ENCODE measurements at regions not wholly inside any gene's neighbourhood (a gene's known extent, or its start where the extent isn't known, plus 50 kb on each side); places are given as distances from the start of the nearest gene placed in this dataset.
"Not testable (repeated sequence)": the region's sequence is repeated elsewhere in the genome, so short reads cannot be mapped to it uniquely, and the experiment has no call there.

- DNase-seq (ENCODE audit: low spot score) = no peak
These were observed 516.5 kb upstream of the KLF6 start for GRCh38 chr10:4301291-4302045.

GRCh38 chr10:4296161-4296560 lies 511.2 kb upstream of the KLF6 start:
- DNase-seq (ENCODE audit: low spot score) = no peak

- DNase-seq (ENCODE audit: low spot score) = no peak
These were observed 510.2 kb upstream of the KLF6 start for GRCh38 chr10:4294996-4295792.

- DNase-seq (ENCODE audit: low spot score) = no peak
These were observed 509.3 kb upstream of the KLF6 start for GRCh38 chr10:4294271-4294670.

- DNase-seq (ENCODE audit: low spot score) = no peak
These were observed 507.0 kb upstream of the KLF6 start for GRCh38 chr10:4291990-4292389.

GRCh38 chr10:4285121-4285520 lies 500.1 kb upstream of the KLF6 start:
- peak; percentile 10 for DNase-seq (ENCODE audit: low spot score)

- DNase-seq (ENCODE audit: low spot score) = no peak
These were observed 499.0 kb upstream of the KLF6 start for GRCh38 chr10:4283846-4284610.

GRCh38 chr10:4282496-4282895 lies 497.5 kb upstream of the KLF6 start:
- no peak for DNase-seq (ENCODE audit: low spot score)

GRCh38 chr10:4281190-4281825 lies 496.3 kb upstream of the KLF6 start:
- DNase-seq (ENCODE audit: low spot score) = no peak

- DNase-seq (ENCODE audit: low spot score) = peak; percentile 9
These were observed 495.6 kb upstream of the KLF6 start for GRCh38 chr10:4280461-4281189.

GRCh38 chr10:4279655-4280054 lies 494.6 kb upstream of the KLF6 start:
- DNase-seq (ENCODE audit: low spot score) = no peak

GRCh38 chr10:4278186-4278585 lies 493.2 kb upstream of the KLF6 start:
- DNase-seq (ENCODE audit: low spot score) = no peak

- DNase-seq (ENCODE audit: low spot score) = no peak
These were observed 491.1 kb upstream of the KLF6 start for GRCh38 chr10:4276151-4276550.

GRCh38 chr10:4274671-4275070 lies 489.7 kb upstream of the KLF6 start:
- DNase-seq (ENCODE audit: low spot score) = not testable (repeated sequence)

- no peak for DNase-seq (ENCODE audit: low spot score)
These were observed 486.2 kb upstream of the KLF6 start for GRCh38 chr10:4271193-4271592.

GRCh38 chr10:4270116-4270515 lies 485.1 kb upstream of the KLF6 start:
- peak; percentile 48 for DNase-seq (ENCODE audit: low spot score)

GRCh38 chr10:4268490-4268889 lies 483.5 kb upstream of the KLF6 start:
- not testable (repeated sequence) for DNase-seq (ENCODE audit: low spot score)

- DNase-seq (ENCODE audit: low spot score) = no peak
These were observed 482.2 kb upstream of the KLF6 start for GRCh38 chr10:4267086-4267773.

GRCh38 chr10:4266416-4267085 lies 481.5 kb upstream of the KLF6 start:
- no peak for DNase-seq (ENCODE audit: low spot score)

- no peak for DNase-seq (ENCODE audit: low spot score)
These were observed 481.0 kb upstream of the KLF6 start for GRCh38 chr10:4265964-4266363.

Data from H4 (cell line).